Mesenchymal stem cell (in vitro differentiated cells and primary cell): ENCODE measurements at regions not wholly inside any gene's neighbourhood (a gene's known extent, or its start where the extent isn't known, plus 50 kb on each side); places are given as distances from the start of the nearest gene placed in this dataset.
A peak's percentile ranks its signal among the peaks of the same experiment; 100 is the strongest.

Experiments used
- DNase-seq: peaks from one replicate; pipeline ENCODE4 v3.0.0-alpha.2; 2013
- H2AFZ ChIP-seq: one replicate; pipeline ENCODE4 v1.6.1; 2013; ENCODE audit warnings: low read depth, mild to moderate bottlenecking, control low read depth, inconsistent platforms, low read length, moderate library complexity
- H2AK5ac ChIP-seq: 2 replicates; pipeline ENCODE4 v1.6.1; 2013; ENCODE audit warnings: low read length, moderate library complexity, mild to moderate bottlenecking, inconsistent platforms; ENCODE audit not compliant: severe bottlenecking
- H2BK120ac ChIP-seq: one replicate; pipeline ENCODE4 v1.6.1; 2013; ENCODE audit warnings: low read depth, mild to moderate bottlenecking, inconsistent platforms, low read length, moderate library complexity
- H2BK12ac ChIP-seq, 2 experiments: one replicate each; pipeline ENCODE4 v1.6.1; 2013; ENCODE audit warnings: inconsistent platforms in 2 of 2, low read length in 2 of 2, mild to moderate bottlenecking in 2 of 2, moderate library complexity in 2 of 2, control low read depth in 1 of 2
- H2BK15ac ChIP-seq: one replicate; pipeline ENCODE4 v1.6.1; 2013; ENCODE audit warnings: mild to moderate bottlenecking, low read depth, inconsistent platforms; ENCODE audit not compliant: poor library complexity, severe bottlenecking
- H2BK5ac ChIP-seq: 2 replicates; pipeline ENCODE4 v1.6.1; 2013; ENCODE audit warnings: low read depth, mild to moderate bottlenecking, low read length, control low read depth, inconsistent platforms; ENCODE audit not compliant: poor library complexity, severe bottlenecking
- H3K14ac ChIP-seq, 2 experiments: one replicate each; pipeline ENCODE4 v1.6.1; 2013; ENCODE audit warnings: inconsistent platforms in 2 of 2, low read length in 2 of 2, control low read depth in 1 of 2, mild to moderate bottlenecking in 1 of 2, moderate library complexity in 1 of 2
- H3K18ac ChIP-seq, 2 experiments: one replicate each; pipeline ENCODE4 v1.6.1; 2013; ENCODE audit warnings: inconsistent platforms in 2 of 2, low read length in 2 of 2, control low read depth in 1 of 2, low read depth in 1 of 2, mild to moderate bottlenecking in 1 of 2
- H3K23ac ChIP-seq, 2 experiments: one replicate each; pipeline ENCODE4 v1.6.1; 2013; ENCODE audit warnings: inconsistent platforms in 2 of 2, low read length in 2 of 2, mild to moderate bottlenecking in 2 of 2, moderate library complexity in 2 of 2, control low read depth in 1 of 2
- H3K27ac ChIP-seq: 2 replicates; pipeline ENCODE4 v1.5.1; 2013; ENCODE audit warnings: mild to moderate bottlenecking, moderate library complexity, low read length, control low read depth, inconsistent platforms; ENCODE audit not compliant: poor library complexity, severe bottlenecking
- H3K27me3 ChIP-seq, 2 experiments: 2 replicates each; pipeline versions ENCODE4 v1.6.1 to v1.7.0; 2013; ENCODE audit warnings: low read length in 2 of 2, mild to moderate bottlenecking in 2 of 2, moderate library complexity in 2 of 2, control low read depth in 1 of 2, inconsistent platforms in 1 of 2; ENCODE audit not compliant: control insufficient read depth in 1 of 2, insufficient read depth in 1 of 2
- H3K36me3 ChIP-seq, 2 experiments: 2 replicates each; pipeline versions ENCODE4 v1.6.1 to v1.7.0; 2013; ENCODE audit warnings: low read length in 2 of 2, control low read depth in 1 of 2, inconsistent platforms in 1 of 2, low read depth in 1 of 2, mild to moderate bottlenecking in 1 of 2; ENCODE audit not compliant: insufficient read depth in 2 of 2, control insufficient read depth in 1 of 2
- H3K4ac ChIP-seq, 2 experiments: one replicate each; pipeline ENCODE4 v1.6.1; 2013; ENCODE audit warnings: inconsistent platforms in 2 of 2, low read length in 2 of 2, mild to moderate bottlenecking in 2 of 2, moderate library complexity in 2 of 2, control low read depth in 1 of 2, low read depth in 1 of 2
- H3K4me1 ChIP-seq: 2 replicates; pipeline ENCODE4 v1.6.1; 2013; ENCODE audit warnings: low read depth, low read length, control low read depth; ENCODE audit not compliant: control insufficient read depth, insufficient read depth
- H3K4me2 ChIP-seq: 2 replicates; pipeline ENCODE4 v1.6.1; 2013; ENCODE audit warnings: low read length, mild to moderate bottlenecking, inconsistent platforms; ENCODE audit not compliant: poor library complexity, severe bottlenecking
- H3K4me3 ChIP-seq, 2 experiments: 2 replicates each; pipeline versions ENCODE4 v1.5.1 to v1.7.0; 2013; ENCODE audit warnings: low read length in 2 of 2, mild to moderate bottlenecking in 2 of 2, control low read depth in 1 of 2, low read depth in 1 of 2; ENCODE audit not compliant: insufficient read depth in 1 of 2
- H3K79me1 ChIP-seq: replicated peaks from 2 replicates; pipeline ENCODE4 v1.6.1; 2013; ENCODE audit warnings: mild to moderate bottlenecking, control low read depth, low read length, inconsistent platforms; ENCODE audit not compliant: poor library complexity, severe bottlenecking
- H3K9ac ChIP-seq: 2 replicates; pipeline ENCODE4 v1.7.0; 2013; ENCODE audit warnings: mild to moderate bottlenecking, low read length, moderate library complexity
- H3K9me3 ChIP-seq: 2 replicates; pipeline ENCODE4 v1.7.0; 2013; ENCODE audit warnings: mild to moderate bottlenecking, low read length; ENCODE audit not compliant: control insufficient read depth
- H4K8ac ChIP-seq: one replicate; pipeline ENCODE4 v1.6.1; 2013; ENCODE audit warnings: inconsistent platforms, mild to moderate bottlenecking, low read length, moderate library complexity
- H4K91ac ChIP-seq: one replicate; pipeline ENCODE4 v1.6.1; 2013; ENCODE audit warnings: mild to moderate bottlenecking, low read length, inconsistent platforms
- WGBS: methylation state at CpG from one replicate; pipeline ENCODE4 v1.1.7; 2013; ENCODE audit warnings: mixed read lengths; 5-methylcytosine and 5-hydroxymethylcytosine counted together

DNA sequence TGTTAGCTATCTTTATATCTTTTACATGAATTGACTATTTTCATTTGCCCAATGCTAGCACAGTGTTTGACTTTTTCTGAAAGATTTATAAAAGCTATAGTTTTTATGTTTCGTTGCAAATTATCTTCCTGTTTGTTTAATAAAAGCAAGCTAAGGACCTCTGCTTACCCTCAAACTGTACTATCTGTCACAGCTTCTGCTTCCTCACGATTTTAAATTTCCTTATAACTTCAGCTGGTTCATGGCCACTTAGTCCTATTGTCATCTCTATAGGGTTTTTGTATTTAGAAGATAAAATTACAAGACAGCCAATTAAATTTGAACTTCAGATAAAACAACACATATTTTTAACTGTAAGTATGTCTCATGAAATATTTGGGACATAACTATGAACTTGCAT, 494.0 kb downstream of the PDGFC start:
- Histone ChIP-seq H2AFZ (no peak overlapping the region), H3K9me3 (no peaks in the 10 kb centered on the region), H3K18ac (no peak overlapping the region), H3K4me2 (no peak overlapping the region), H3K27ac (no peak overlapping the region), H3K4me3 (no peak overlapping the region), H2AK5ac (no peak overlapping the region), H4K8ac (no peak overlapping the region), H3K79me1 (no peaks in the 10 kb centered on the region), H3K14ac (no peak overlapping the region), H2BK15ac (no peak overlapping the region), H2BK5ac (no peak overlapping the region), H3K36me3 (no peaks in the 10 kb centered on the region), H3K9ac (no peak overlapping the region), H3K23ac (no peak overlapping the region), H3K4me1 (peaks cover 2% of the 10 kb centered on the region), H3K4ac (no peak overlapping the region), H3K27me3 (no peaks in the 10 kb centered on the region), H2BK120ac (no peak overlapping the region), H4K91ac (no peak overlapping the region), H2BK12ac (no peak overlapping the region)
- no CpG with 5 or more reads among the region's 2 CpGs for WGBS
- no peak for DNase-seq

DNA sequence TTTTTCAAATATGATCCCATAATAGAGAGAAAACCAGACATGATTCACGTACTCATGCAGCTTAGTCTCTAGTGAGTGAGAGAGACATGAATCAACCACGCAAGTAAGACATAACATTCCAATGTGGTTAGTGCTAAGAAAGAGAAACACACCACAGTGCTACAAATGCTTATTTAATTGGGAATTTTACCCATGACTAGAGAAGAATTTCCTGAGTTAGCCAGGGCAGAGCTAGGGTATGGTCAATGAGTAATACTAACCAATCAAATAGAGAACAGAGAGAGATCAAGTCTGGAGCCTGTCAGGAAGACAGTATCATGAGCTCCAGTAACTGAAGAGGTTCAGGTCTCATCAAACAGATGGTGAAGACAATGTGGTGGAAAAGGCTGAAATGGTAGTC, 495.2 kb downstream of the PDGFC start:
- Histone ChIP-seq H2BK12ac (no peak overlapping the region), H3K9me3 (no peaks in the 10 kb centered on the region), H3K4me2 (no peak overlapping the region), H3K4ac (no peak overlapping the region), H2AFZ (no peak overlapping the region), H3K79me1 (no peaks in the 10 kb centered on the region), H3K27ac (peak overlapping the region; percentile 83), H3K18ac (no peak overlapping the region), H3K27me3 (no peaks in the 10 kb centered on the region), H3K14ac (no peak overlapping the region), H3K9ac (peak overlapping the region; percentile 65), H2BK5ac (no peak overlapping the region), H3K36me3 (no peaks in the 10 kb centered on the region), H2BK120ac (no peak overlapping the region), H3K4me1 (no peaks in the 10 kb centered on the region), H3K4me3 (no peak overlapping the region), H2BK15ac (no peak overlapping the region), H4K91ac (no peak overlapping the region), H2AK5ac (no peak overlapping the region), H3K23ac (no peak overlapping the region), H4K8ac (no peak overlapping the region)
- peak; percentile 97 for DNase-seq
- 0% methylated on average over 2 of the region's 2 CpGs for WGBS

DNA sequence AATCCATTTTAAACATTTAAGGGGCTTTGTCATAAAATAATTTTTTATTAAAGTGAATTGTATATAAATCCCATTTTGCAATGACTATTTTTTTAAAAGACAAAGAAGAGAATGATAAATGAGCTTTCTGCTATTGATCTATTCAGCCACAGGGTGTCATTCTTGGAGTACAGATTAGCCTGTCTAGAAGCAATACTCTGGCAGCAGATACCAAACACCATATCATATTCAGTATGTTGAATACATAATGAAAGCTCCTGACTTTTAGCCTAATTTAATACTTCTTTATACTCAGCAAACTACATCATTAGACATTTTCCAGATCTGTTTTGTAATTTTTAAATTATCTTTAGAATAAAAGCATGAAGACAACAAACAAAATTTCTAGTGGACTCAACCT, 496.3 kb downstream of the PDGFC start:
- Histone ChIP-seq H3K79me1 (no peaks in the 10 kb centered on the region), H4K91ac (no peak overlapping the region), H3K9ac (peak overlapping the region; percentile 65), H2BK12ac (no peak overlapping the region), H3K27ac (peak overlapping the region; percentile 82), H3K4me3 (no peak overlapping the region), H3K14ac (no peak overlapping the region), H2BK120ac (no peak overlapping the region), H3K36me3 (no peaks in the 10 kb centered on the region), H2BK5ac (no peak overlapping the region), H2BK15ac (no peak overlapping the region), H3K4me1 (no peaks in the 10 kb centered on the region), H3K23ac (no peak overlapping the region), H2AK5ac (no peak overlapping the region), H2AFZ (no peak overlapping the region), H3K4me2 (no peak overlapping the region), H3K18ac (no peak overlapping the region), H3K9me3 (no peaks in the 10 kb centered on the region), H3K4ac (no peak overlapping the region), H4K8ac (no peak overlapping the region), H3K27me3 (no peaks in the 10 kb centered on the region)
- peak; percentile 73 for DNase-seq

DNA sequence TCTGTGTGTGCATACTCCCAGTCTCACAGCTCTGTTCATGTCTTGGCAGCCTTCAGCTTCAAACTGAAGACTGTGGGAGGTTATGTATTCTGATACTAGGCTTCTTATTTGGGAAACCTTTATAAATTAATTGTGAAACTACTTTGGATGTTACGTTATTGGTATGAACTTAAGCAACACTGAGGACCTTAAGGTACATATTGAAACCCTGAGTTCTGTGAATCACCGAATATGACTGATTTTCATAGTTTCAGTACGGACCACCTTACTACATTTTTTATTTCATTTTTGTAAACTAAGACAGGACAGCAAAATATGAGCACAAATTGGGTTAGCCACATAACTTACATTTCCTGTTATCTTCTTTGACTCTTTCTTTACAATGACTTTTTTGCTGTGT, 498.4 kb downstream of the PDGFC start:
- no peaks in the 10 kb centered on the region for H3K79me1 ChIP-seq
- H3K27me3 ChIP-seq = no peaks in the 10 kb centered on the region
- H4K8ac ChIP-seq = no peak overlapping the region
- no peak overlapping the region for H2BK120ac ChIP-seq
- H3K4me1 ChIP-seq = no peaks in the 10 kb centered on the region
- H3K4ac ChIP-seq = no peak overlapping the region
- DNase-seq = no peak
- no peak overlapping the region for H2BK12ac ChIP-seq
- no peak overlapping the region for H2BK15ac ChIP-seq
- no peak overlapping the region for H3K9ac ChIP-seq
- no peak overlapping the region for H3K23ac ChIP-seq
- H3K14ac ChIP-seq = no peak overlapping the region
- no peak overlapping the region for H4K91ac ChIP-seq
- no peaks in the 10 kb centered on the region for H3K36me3 ChIP-seq
- H3K27ac ChIP-seq = no peak overlapping the region
- H3K4me3 ChIP-seq = no peak overlapping the region
- no peak overlapping the region for H3K18ac ChIP-seq
- no peak overlapping the region for H2AK5ac ChIP-seq
- no peak overlapping the region for H3K4me2 ChIP-seq
- H3K9me3 ChIP-seq = no peaks in the 10 kb centered on the region
- no peak overlapping the region for H2AFZ ChIP-seq
- 100% methylated on average over 3 of the region's 3 CpGs for WGBS
- no peak overlapping the region for H2BK5ac ChIP-seq
